ENCODE measurements at regions not wholly inside any gene's neighbourhood (a gene's known extent, or its start where the extent isn't known, plus 50 kb on each side); places are given as distances from the start of the nearest gene placed in this dataset.

- no peak overlapping the region for H2BK120ac ChIP-seq (ENCODE audit: low read depth, low read length)
- H3K18ac ChIP-seq (ENCODE audit: low read depth in 1 of 2, low read length in 2 of 2) = no peak overlapping the region
- H4K91ac ChIP-seq (ENCODE audit: low read length) = no peak overlapping the region
- no peaks in the 10 kb centered on the region for H3K27me3 ChIP-seq (ENCODE audit: control insufficient read depth in 1 of 2, insufficient read depth in 1 of 2, low read length in 2 of 2)
- no peaks in the 10 kb centered on the region for H3K79me1 ChIP-seq (replicated peaks; ENCODE audit: low read length, poor library complexity, severe bottlenecking)
- no peak overlapping the region for H2BK5ac ChIP-seq (ENCODE audit: low read depth, low read length, poor library complexity, severe bottlenecking)
- no peaks in the 10 kb centered on the region for H3K36me3 ChIP-seq (ENCODE audit: control insufficient read depth in 1 of 2, insufficient read depth in 2 of 2, low read depth in 1 of 2, low read length in 2 of 2)
- H2BK15ac ChIP-seq (ENCODE audit: low read depth, poor library complexity, severe bottlenecking) = no peak overlapping the region
- no peak overlapping the region for H2BK12ac ChIP-seq (ENCODE audit: low read length in 2 of 2)
- H3K9me3 ChIP-seq (ENCODE audit: control insufficient read depth, low read length) = no peaks in the 10 kb centered on the region
- no peak overlapping the region for H3K4me3 ChIP-seq (ENCODE audit: insufficient read depth in 1 of 2, low read depth in 1 of 2, low read length in 2 of 2)
- 96% methylated on average over 4 of the region's 4 CpGs for WGBS
- H3K27ac ChIP-seq (ENCODE audit: low read length, poor library complexity, severe bottlenecking) = no peak overlapping the region
- H2AFZ ChIP-seq (ENCODE audit: low read depth, low read length) = no peak overlapping the region
- H3K4ac ChIP-seq (ENCODE audit: low read depth in 1 of 2, low read length in 2 of 2) = no peak overlapping the region
- no peak overlapping the region for H3K9ac ChIP-seq (ENCODE audit: low read length)
- no peak overlapping the region for H3K23ac ChIP-seq (ENCODE audit: low read length in 2 of 2)
- DNase-seq = no peak
- H4K8ac ChIP-seq (ENCODE audit: low read length) = no peak overlapping the region
- no peak overlapping the region for H3K4me2 ChIP-seq (ENCODE audit: low read length, poor library complexity, severe bottlenecking)
- no peak overlapping the region for H3K14ac ChIP-seq (ENCODE audit: low read length in 2 of 2)
- no peak overlapping the region for H2AK5ac ChIP-seq (ENCODE audit: low read length, severe bottlenecking)
- no peaks in the 10 kb centered on the region for H3K4me1 ChIP-seq (ENCODE audit: control insufficient read depth, insufficient read depth, low read depth, low read length)
Observed at GRCh38 chr12:42767998-42768397, 178.5 kb upstream of the PRICKLE1 start.

DNA sequence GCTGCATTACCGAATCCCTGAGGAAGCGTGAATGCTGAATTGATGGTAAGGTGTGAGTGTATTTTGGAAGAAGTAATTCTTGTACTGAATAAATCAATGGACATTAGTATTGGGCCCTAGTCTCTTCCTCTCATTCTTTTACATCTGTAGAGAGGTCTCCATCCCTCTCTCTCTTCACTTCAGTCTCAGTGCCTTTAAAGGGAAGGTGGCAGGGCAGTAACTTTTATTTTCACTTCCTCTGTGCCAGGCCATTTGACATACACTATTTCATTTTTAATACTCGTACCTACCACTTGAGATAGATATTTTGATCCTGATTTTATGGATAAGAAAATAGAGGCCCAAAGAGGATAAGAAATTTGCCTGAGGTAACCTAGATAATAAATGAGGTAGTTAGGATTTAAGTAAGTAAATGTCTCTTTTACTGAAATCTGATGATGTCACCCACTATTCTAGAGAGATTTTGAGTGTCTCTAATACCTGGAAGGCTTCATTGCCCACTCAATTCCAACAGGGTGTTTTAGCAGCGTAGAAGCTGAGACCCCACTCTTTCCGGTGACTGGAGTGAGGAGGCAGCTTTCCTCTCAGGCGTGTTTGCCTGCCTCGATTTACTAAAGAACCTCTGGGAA is 177.9 kb upstream of the PRICKLE1 start:
- Histone ChIP-seq H2BK5ac (ENCODE audit: low read depth, low read length, poor library complexity, severe bottlenecking) (no peak overlapping the region), H4K91ac (ENCODE audit: low read length) (no peak overlapping the region), H3K9ac (ENCODE audit: low read length) (no peak overlapping the region), H3K18ac (ENCODE audit: low read depth in 1 of 2, low read length in 2 of 2) (no peak overlapping the region), H3K36me3 (ENCODE audit: control insufficient read depth in 1 of 2, insufficient read depth in 2 of 2, low read depth in 1 of 2, low read length in 2 of 2) (no peaks in the 10 kb centered on the region), H2BK12ac (ENCODE audit: low read length in 2 of 2) (no peak overlapping the region), H3K4me3 (ENCODE audit: insufficient read depth in 1 of 2, low read depth in 1 of 2, low read length in 2 of 2) (no peak overlapping the region), H3K4ac (ENCODE audit: low read depth in 1 of 2, low read length in 2 of 2) (no peak overlapping the region), H3K14ac (ENCODE audit: low read length in 2 of 2) (no peak overlapping the region), H3K79me1 (replicated peaks; ENCODE audit: low read length, poor library complexity, severe bottlenecking) (no peaks in the 10 kb centered on the region), H3K27me3 (ENCODE audit: control insufficient read depth in 1 of 2, insufficient read depth in 1 of 2, low read length in 2 of 2) (no peaks in the 10 kb centered on the region), H2AK5ac (ENCODE audit: low read length, severe bottlenecking) (no peak overlapping the region), H3K9me3 (ENCODE audit: control insufficient read depth, low read length) (no peaks in the 10 kb centered on the region), H2AFZ (ENCODE audit: low read depth, low read length) (no peak overlapping the region), H3K23ac (ENCODE audit: low read length in 2 of 2) (no peak overlapping the region), H3K4me2 (ENCODE audit: low read length, poor library complexity, severe bottlenecking) (no peak overlapping the region), H3K4me1 (ENCODE audit: control insufficient read depth, insufficient read depth, low read depth, low read length) (no peaks in the 10 kb centered on the region), H2BK15ac (ENCODE audit: low read depth, poor library complexity, severe bottlenecking) (no peak overlapping the region), H4K8ac (ENCODE audit: low read length) (no peak overlapping the region), H3K27ac (ENCODE audit: low read length, poor library complexity, severe bottlenecking) (no peak overlapping the region), H2BK120ac (ENCODE audit: low read depth, low read length) (no peak overlapping the region)
- no peak for DNase-seq
- 95% methylated on average over 6 of the region's 7 CpGs for WGBS

DNA sequence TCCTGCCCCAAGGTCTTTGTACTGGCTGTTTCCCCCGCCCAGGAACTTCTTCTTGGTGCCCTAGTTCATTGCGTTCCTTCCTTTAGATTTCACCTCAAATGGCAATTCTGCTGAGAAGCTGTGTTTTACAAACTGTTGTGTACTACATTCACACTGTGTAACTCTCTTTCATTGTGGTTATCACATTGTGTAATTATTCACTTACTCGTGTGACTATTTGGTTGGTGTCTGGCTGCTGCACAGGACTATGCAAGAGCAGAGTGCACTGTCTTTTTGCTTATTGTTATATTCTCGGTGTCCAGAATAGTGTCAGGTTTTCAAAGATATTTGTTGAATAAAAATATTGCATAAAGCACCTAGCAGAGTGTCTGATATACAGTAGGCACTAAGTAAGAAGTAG is 177.2 kb upstream of the PRICKLE1 start:
- no peak overlapping the region for H3K4me3 ChIP-seq (ENCODE audit: insufficient read depth in 1 of 2, low read depth in 1 of 2, low read length in 2 of 2)
- H3K27ac ChIP-seq (ENCODE audit: low read length, poor library complexity, severe bottlenecking) = no peak overlapping the region
- H2BK120ac ChIP-seq (ENCODE audit: low read depth, low read length) = no peak overlapping the region
- WGBS = 100% methylated on average over 3 of the region's 4 CpGs
- H2AK5ac ChIP-seq (ENCODE audit: low read length, severe bottlenecking) = no peak overlapping the region
- H3K36me3 ChIP-seq (ENCODE audit: control insufficient read depth in 1 of 2, insufficient read depth in 2 of 2, low read depth in 1 of 2, low read length in 2 of 2) = no peaks in the 10 kb centered on the region
- H3K27me3 ChIP-seq (ENCODE audit: control insufficient read depth in 1 of 2, insufficient read depth in 1 of 2, low read length in 2 of 2) = no peaks in the 10 kb centered on the region
- no peak overlapping the region for H3K23ac ChIP-seq (ENCODE audit: low read length in 2 of 2)
- no peak overlapping the region for H3K4me2 ChIP-seq (ENCODE audit: low read length, poor library complexity, severe bottlenecking)
- no peak overlapping the region for H2BK15ac ChIP-seq (ENCODE audit: low read depth, poor library complexity, severe bottlenecking)
- no peak overlapping the region for H2BK12ac ChIP-seq (ENCODE audit: low read length in 2 of 2)
- H3K18ac ChIP-seq (ENCODE audit: low read depth in 1 of 2, low read length in 2 of 2) = no peak overlapping the region
- H2AFZ ChIP-seq (ENCODE audit: low read depth, low read length) = no peak overlapping the region
- DNase-seq = no peak
- H3K4me1 ChIP-seq (ENCODE audit: control insufficient read depth, insufficient read depth, low read depth, low read length) = no peaks in the 10 kb centered on the region
- H3K79me1 ChIP-seq (replicated peaks; ENCODE audit: low read length, poor library complexity, severe bottlenecking) = no peaks in the 10 kb centered on the region
- H3K4ac ChIP-seq (ENCODE audit: low read depth in 1 of 2, low read length in 2 of 2) = no peak overlapping the region
- no peak overlapping the region for H4K8ac ChIP-seq (ENCODE audit: low read length)
- H3K9ac ChIP-seq (ENCODE audit: low read length) = no peak overlapping the region
- no peak overlapping the region for H3K14ac ChIP-seq (ENCODE audit: low read length in 2 of 2)
- no peak overlapping the region for H2BK5ac ChIP-seq (ENCODE audit: low read depth, low read length, poor library complexity, severe bottlenecking)
- H3K9me3 ChIP-seq (ENCODE audit: control insufficient read depth, low read length) = no peaks in the 10 kb centered on the region
- no peak overlapping the region for H4K91ac ChIP-seq (ENCODE audit: low read length)

DNA sequence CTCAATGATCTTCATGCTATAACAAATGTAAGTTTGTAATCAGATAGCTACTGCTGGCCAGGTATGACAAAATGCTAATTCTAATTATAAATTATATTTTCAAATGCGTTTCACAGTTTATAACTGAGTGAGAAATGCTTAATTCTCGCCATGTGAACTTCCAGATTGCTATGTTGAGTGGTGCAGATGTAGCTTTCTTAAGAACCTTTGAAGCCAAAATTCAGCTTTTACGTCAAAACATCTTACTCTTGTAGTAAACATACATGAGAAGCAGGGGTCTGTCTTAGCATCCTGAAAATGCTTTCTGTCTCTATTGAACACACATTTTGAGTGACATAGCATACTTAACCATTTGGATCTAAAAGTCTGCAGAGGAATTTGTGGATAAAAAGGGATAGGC is 176.5 kb upstream of the PRICKLE1 start:
- Histone ChIP-seq H4K91ac (ENCODE audit: low read length) (no peak overlapping the region), H3K14ac (ENCODE audit: low read length in 2 of 2) (no peak overlapping the region)
- 93% methylated on average over 2 of the region's 3 CpGs for WGBS

More for the DNA sequence above, 176.5 kb upstream of the PRICKLE1 start:
- H3K9me3 ChIP-seq (ENCODE audit: control insufficient read depth, low read length) = no peaks in the 10 kb centered on the region
- H2AFZ ChIP-seq (ENCODE audit: low read depth, low read length) = no peak overlapping the region
- H2AK5ac ChIP-seq (ENCODE audit: low read length, severe bottlenecking) = no peak overlapping the region
- H3K18ac ChIP-seq (ENCODE audit: low read depth in 1 of 2, low read length in 2 of 2) = no peak overlapping the region
- no peak overlapping the region for H2BK5ac ChIP-seq (ENCODE audit: low read depth, low read length, poor library complexity, severe bottlenecking)
- no peaks in the 10 kb centered on the region for H3K27me3 ChIP-seq (ENCODE audit: control insufficient read depth in 1 of 2, insufficient read depth in 1 of 2, low read length in 2 of 2)
- H3K4ac ChIP-seq (ENCODE audit: low read depth in 1 of 2, low read length in 2 of 2) = no peak overlapping the region
- no peak overlapping the region for H3K23ac ChIP-seq (ENCODE audit: low read length in 2 of 2)
- DNase-seq = no peak
- no peak overlapping the region for H2BK15ac ChIP-seq (ENCODE audit: low read depth, poor library complexity, severe bottlenecking)
- no peak overlapping the region for H3K27ac ChIP-seq (ENCODE audit: low read length, poor library complexity, severe bottlenecking)
- H3K4me1 ChIP-seq (ENCODE audit: control insufficient read depth, insufficient read depth, low read depth, low read length) = no peaks in the 10 kb centered on the region
- no peak overlapping the region for H3K9ac ChIP-seq (ENCODE audit: low read length)
- H4K8ac ChIP-seq (ENCODE audit: low read length) = no peak overlapping the region
- no peaks in the 10 kb centered on the region for H3K79me1 ChIP-seq (replicated peaks; ENCODE audit: low read length, poor library complexity, severe bottlenecking)
- no peak overlapping the region for H2BK120ac ChIP-seq (ENCODE audit: low read depth, low read length)
- H3K4me2 ChIP-seq (ENCODE audit: low read length, poor library complexity, severe bottlenecking) = no peak overlapping the region
- no peaks in the 10 kb centered on the region for H3K36me3 ChIP-seq (ENCODE audit: control insufficient read depth in 1 of 2, insufficient read depth in 2 of 2, low read depth in 1 of 2, low read length in 2 of 2)
- H2BK12ac ChIP-seq (ENCODE audit: low read length in 2 of 2) = no peak overlapping the region
- H3K4me3 ChIP-seq (ENCODE audit: insufficient read depth in 1 of 2, low read depth in 1 of 2, low read length in 2 of 2) = no peak overlapping the region
